MG63 (cell line): ENCODE measurements at regions not wholly inside any gene's neighbourhood (a gene's known extent, or its start where the extent isn't known, plus 50 kb on each side); places are given as distances from the start of the nearest gene placed in this dataset.

Experiments used
- DNase-seq: peaks from one replicate; pipeline ENCODE4 v3.0.0-alpha.2; 2020
- H3K27me3 ChIP-seq: fragments of 250-450 bp; sonication (Bioruptor Pico); 2 replicates; pipeline ENCODE4 v1.5.1; 2020; ENCODE audit warnings: mild to moderate bottlenecking, moderate library complexity
- H3K36me3 ChIP-seq: fragments of 250-450 bp; sonication (Bioruptor Pico); 2 replicates; pipeline ENCODE4 v1.5.1; 2020; ENCODE audit warnings: mild to moderate bottlenecking, moderate library complexity
- H3K4me3 ChIP-seq: fragments of 250-450 bp; sonication (Bioruptor Pico); 2 replicates; pipeline ENCODE4 v1.5.1; 2020; ENCODE audit warnings: mild to moderate bottlenecking, moderate library complexity
- H3K9me3 ChIP-seq: fragments of 250-450 bp; sonication (Bioruptor Pico); 2 replicates; pipeline ENCODE4 v1.5.1; 2020; ENCODE audit warnings: mild to moderate bottlenecking, moderate library complexity

GRCh38 chr6:19013026-19013705 lies 626.0 kb downstream of the RNF144B start:
- DNase-seq = no peak
- H3K36me3 ChIP-seq = no peaks in the 10 kb centered on the region
- H3K27me3 ChIP-seq = no peaks in the 10 kb centered on the region
- H3K9me3 ChIP-seq = no peaks in the 10 kb centered on the region
- H3K4me3 ChIP-seq = no peak overlapping the region

GRCh38 chr6:19024737-19025136 lies 637.6 kb downstream of the RNF144B start:
- Histone ChIP-seq H3K27me3 (no peaks in the 10 kb centered on the region), H3K4me3 (no peak overlapping the region), H3K36me3 (no peaks in the 10 kb centered on the region), H3K9me3 (no peaks in the 10 kb centered on the region)
- DNase-seq = no peak

- Histone ChIP-seq H3K27me3 (no peaks in the 10 kb centered on the region), H3K36me3 (no peaks in the 10 kb centered on the region), H3K4me3 (no peak overlapping the region), H3K9me3 (no peaks in the 10 kb centered on the region)
- DNase-seq = no peak
Measured at GRCh38 chr6:19028201-19028600, 641.1 kb downstream of the RNF144B start.

- no peak for DNase-seq
- H3K27me3 ChIP-seq = no peaks in the 10 kb centered on the region
- no peaks in the 10 kb centered on the region for H3K9me3 ChIP-seq
- no peak overlapping the region for H3K4me3 ChIP-seq
- no peaks in the 10 kb centered on the region for H3K36me3 ChIP-seq
Measured at GRCh38 chr6:19032591-19033295, 645.6 kb downstream of the RNF144B start.

GRCh38 chr6:19033683-19034082 lies 646.5 kb downstream of the RNF144B start:
- Histone ChIP-seq H3K36me3 (no peaks in the 10 kb centered on the region), H3K4me3 (no peak overlapping the region), H3K27me3 (no peaks in the 10 kb centered on the region), H3K9me3 (no peaks in the 10 kb centered on the region)
- DNase-seq = no peak

- Histone ChIP-seq H3K4me3 (no peak overlapping the region), H3K36me3 (no peaks in the 10 kb centered on the region), H3K27me3 (no peaks in the 10 kb centered on the region), H3K9me3 (no peaks in the 10 kb centered on the region)
- no peak for DNase-seq
Measured at GRCh38 chr6:19034986-19035385, 647.8 kb downstream of the RNF144B start.

GRCh38 chr6:19035461-19036195 lies 648.5 kb downstream of the RNF144B start:
- H3K36me3 ChIP-seq = no peaks in the 10 kb centered on the region
- no peak overlapping the region for H3K4me3 ChIP-seq
- DNase-seq = no peak

GRCh38 chr6:19036196-19036555 lies 649.0 kb downstream of the RNF144B start:
- Histone ChIP-seq H3K4me3 (no peak overlapping the region), H3K9me3 (no peaks in the 10 kb centered on the region), H3K36me3 (no peaks in the 10 kb centered on the region), H3K27me3 (no peaks in the 10 kb centered on the region)
- DNase-seq = no peak

More at GRCh38 chr6:19035461-19036195, 648.5 kb downstream of the RNF144B start:
- Histone ChIP-seq H3K9me3 (no peaks in the 10 kb centered on the region), H3K27me3 (no peaks in the 10 kb centered on the region)

- Histone ChIP-seq H3K36me3 (no peaks in the 10 kb centered on the region), H3K27me3 (no peaks in the 10 kb centered on the region), H3K4me3 (no peak overlapping the region), H3K9me3 (no peaks in the 10 kb centered on the region)
- DNase-seq = no peak
Measured at GRCh38 chr6:19037607-19038006, 650.5 kb downstream of the RNF144B start.

GRCh38 chr6:19039287-19039686 lies 652.1 kb downstream of the RNF144B start:
- Histone ChIP-seq H3K36me3 (no peaks in the 10 kb centered on the region), H3K4me3 (no peak overlapping the region), H3K9me3 (no peaks in the 10 kb centered on the region), H3K27me3 (no peaks in the 10 kb centered on the region)
- DNase-seq = no peak

- no peak for DNase-seq
- Histone ChIP-seq H3K36me3 (no peaks in the 10 kb centered on the region), H3K4me3 (no peak overlapping the region), H3K9me3 (no peaks in the 10 kb centered on the region), H3K27me3 (no peaks in the 10 kb centered on the region)
Measured at GRCh38 chr6:19041906-19042305, 654.8 kb downstream of the RNF144B start.

- H3K4me3 ChIP-seq = no peak overlapping the region
- H3K9me3 ChIP-seq = no peaks in the 10 kb centered on the region
- H3K27me3 ChIP-seq = no peaks in the 10 kb centered on the region
- no peak for DNase-seq
- H3K36me3 ChIP-seq = no peaks in the 10 kb centered on the region
Measured at GRCh38 chr6:19042420-19042819, 655.3 kb downstream of the RNF144B start.

- Histone ChIP-seq H3K4me3 (no peak overlapping the region), H3K9me3 (no peaks in the 10 kb centered on the region), H3K27me3 (no peaks in the 10 kb centered on the region), H3K36me3 (no peaks in the 10 kb centered on the region)
- no peak for DNase-seq
Measured at GRCh38 chr6:19050765-19051164, 663.6 kb downstream of the RNF144B start.

GRCh38 chr6:19052219-19052618 lies 665.1 kb downstream of the RNF144B start:
- H3K27me3 ChIP-seq = no peaks in the 10 kb centered on the region
- no peak for DNase-seq
- H3K36me3 ChIP-seq = no peaks in the 10 kb centered on the region
- no peak overlapping the region for H3K4me3 ChIP-seq
- H3K9me3 ChIP-seq = no peaks in the 10 kb centered on the region

GRCh38 chr6:19059102-19059501 lies 672.0 kb downstream of the RNF144B start:
- no peak overlapping the region for H3K4me3 ChIP-seq
- no peak for DNase-seq
- H3K36me3 ChIP-seq = no peaks in the 10 kb centered on the region
- H3K27me3 ChIP-seq = no peaks in the 10 kb centered on the region
- H3K9me3 ChIP-seq = no peaks in the 10 kb centered on the region

GRCh38 chr6:19067165-19067564 lies 680.0 kb downstream of the RNF144B start:
- Histone ChIP-seq H3K4me3 (no peak overlapping the region), H3K36me3 (no peaks in the 10 kb centered on the region), H3K9me3 (no peaks in the 10 kb centered on the region), H3K27me3 (no peaks in the 10 kb centered on the region)
- DNase-seq = no peak

GRCh38 chr6:19070520-19070919 lies 683.4 kb downstream of the RNF144B start:
- no peaks in the 10 kb centered on the region for H3K36me3 ChIP-seq

GRCh38 chr6:19083801-19084200 lies 696.7 kb downstream of the RNF144B start:
- no peaks in the 10 kb centered on the region for H3K9me3 ChIP-seq
- no peaks in the 10 kb centered on the region for H3K27me3 ChIP-seq
- H3K4me3 ChIP-seq = no peak overlapping the region

More at GRCh38 chr6:19070520-19070919, 683.4 kb downstream of the RNF144B start:
- no peak overlapping the region for H3K4me3 ChIP-seq
- no peaks in the 10 kb centered on the region for H3K27me3 ChIP-seq
- H3K9me3 ChIP-seq = no peaks in the 10 kb centered on the region
- DNase-seq = no peak

More at GRCh38 chr6:19083801-19084200, 696.7 kb downstream of the RNF144B start:
- no peak for DNase-seq
- H3K36me3 ChIP-seq = no peaks in the 10 kb centered on the region
